NCI-H146 treated with DMSO at 0.1 percent for 48 hours (cell line): ENCODE measurements at regions not wholly inside any gene's neighbourhood (a gene's known extent, or its start where the extent isn't known, plus 50 kb on each side); places are given as distances from the start of the nearest gene placed in this dataset.

Experiments
- DNase-seq: peaks from one replicate; lab custom pipeline; 2025; ENCODE audit not compliant: unreplicated experiment; lab: John Stamatoyannopoulos, UW

GRCh38 chr20:11429889-11430519 lies 487.7 kb upstream of the BTBD3 start:
- no peak for DNase-seq

GRCh38 chr20:11430652-11431051 lies 487.0 kb upstream of the BTBD3 start:
- no peak for DNase-seq

- DNase-seq = no peak
These were observed 486.1 kb upstream of the BTBD3 start for GRCh38 chr20:11431621-11432020.

- DNase-seq = no peak
These were observed 485.3 kb upstream of the BTBD3 start for GRCh38 chr20:11432407-11432806.

GRCh38 chr20:11436113-11436905 lies 481.4 kb upstream of the BTBD3 start:
- DNase-seq = no peak

GRCh38 chr20:11437090-11437489 lies 480.6 kb upstream of the BTBD3 start:
- DNase-seq = no peak

- DNase-seq = no peak
These were observed 479.9 kb upstream of the BTBD3 start for GRCh38 chr20:11437611-11438380.

GRCh38 chr20:11438412-11438811 lies 479.3 kb upstream of the BTBD3 start:
- DNase-seq = no peak

GRCh38 chr20:11443382-11444119 lies 474.1 kb upstream of the BTBD3 start:
- DNase-seq = no peak

- no peak for DNase-seq
These were observed 472.5 kb upstream of the BTBD3 start for GRCh38 chr20:11445161-11445560.

GRCh38 chr20:11445891-11446290 lies 471.8 kb upstream of the BTBD3 start:
- DNase-seq = no peak

GRCh38 chr20:11447371-11448100 lies 470.2 kb upstream of the BTBD3 start:
- peak; percentile 69 for DNase-seq

GRCh38 chr20:11448554-11448953 lies 469.1 kb upstream of the BTBD3 start:
- DNase-seq = no peak

GRCh38 chr20:11451793-11452291 lies 465.9 kb upstream of the BTBD3 start:
- DNase-seq = no peak

- DNase-seq = no peak
These were observed 465.4 kb upstream of the BTBD3 start for GRCh38 chr20:11452326-11452725.

- no peak for DNase-seq
These were observed 464.3 kb upstream of the BTBD3 start for GRCh38 chr20:11453430-11453829.

- no peak for DNase-seq
These were observed 462.5 kb upstream of the BTBD3 start for GRCh38 chr20:11454966-11455799.

GRCh38 chr20:11457488-11457887 lies 460.2 kb upstream of the BTBD3 start:
- no peak for DNase-seq

- no peak for DNase-seq
These were observed 458.4 kb upstream of the BTBD3 start for GRCh38 chr20:11459090-11459890.
